Type B pancreatic cell (in vitro differentiated cells): ENCODE measurements at regions not wholly inside any gene's neighbourhood (a gene's known extent, or its start where the extent isn't known, plus 50 kb on each side); places are given as distances from the start of the nearest gene placed in this dataset.

Source experiments
- DNase-seq: peaks from one replicate; pipeline ENCODE4 v3.0.0; 2021; ENCODE audit warnings: mixed read lengths; ENCODE audit not compliant: unreplicated experiment; ENCODE audit errors: extremely low spot score
- H3K27ac Mint-ChIP-seq: 2 replicates; pipeline ENCODE4 v1.8.0; 2021; ENCODE audit warnings: mild to moderate bottlenecking, mixed read lengths
- H3K27me3 Mint-ChIP-seq: 2 replicates; pipeline ENCODE4 v1.8.0; 2021; ENCODE audit warnings: mixed read lengths
- H3K36me3 Mint-ChIP-seq: 2 replicates; pipeline ENCODE4 v1.8.0; 2021; ENCODE audit warnings: mixed read lengths
- H3K4me1 Mint-ChIP-seq: one replicate; pipeline ENCODE4 v1.8.0; 2021; ENCODE audit warnings: mixed read lengths; ENCODE audit not compliant: unreplicated experiment
- H3K4me3 Mint-ChIP-seq: 2 replicates; pipeline ENCODE4 v1.8.0; 2021; ENCODE audit warnings: mild to moderate bottlenecking, mixed read lengths
- H3K9me3 Mint-ChIP-seq: 2 replicates; pipeline ENCODE4 v1.8.0; 2021; ENCODE audit warnings: mixed read lengths
- CTCF ChIP-seq: fragments of 200-600 bp; sonication (generic); conservative IDR thresholded peaks from 2 replicates; pipeline ENCODE4 v1.5.0; 2021; ENCODE audit warnings: antibody characterized with exemption, mild to moderate bottlenecking

- Mint-ChIP-seq H3K27ac (no peak overlapping the region), H3K36me3 (no peaks in the 10 kb centered on the region), H3K27me3 (no peaks in the 10 kb centered on the region), H3K4me3 (no peak overlapping the region), H3K9me3 (no peaks in the 10 kb centered on the region), H3K4me1 (no peaks in the 10 kb centered on the region)
- no peak for TF ChIP-seq CTCF
- DNase-seq = no peak
These were observed 94.7 kb upstream of the ACTRT2 start for GRCh38 chr1:2926447-2927055.

DNA sequence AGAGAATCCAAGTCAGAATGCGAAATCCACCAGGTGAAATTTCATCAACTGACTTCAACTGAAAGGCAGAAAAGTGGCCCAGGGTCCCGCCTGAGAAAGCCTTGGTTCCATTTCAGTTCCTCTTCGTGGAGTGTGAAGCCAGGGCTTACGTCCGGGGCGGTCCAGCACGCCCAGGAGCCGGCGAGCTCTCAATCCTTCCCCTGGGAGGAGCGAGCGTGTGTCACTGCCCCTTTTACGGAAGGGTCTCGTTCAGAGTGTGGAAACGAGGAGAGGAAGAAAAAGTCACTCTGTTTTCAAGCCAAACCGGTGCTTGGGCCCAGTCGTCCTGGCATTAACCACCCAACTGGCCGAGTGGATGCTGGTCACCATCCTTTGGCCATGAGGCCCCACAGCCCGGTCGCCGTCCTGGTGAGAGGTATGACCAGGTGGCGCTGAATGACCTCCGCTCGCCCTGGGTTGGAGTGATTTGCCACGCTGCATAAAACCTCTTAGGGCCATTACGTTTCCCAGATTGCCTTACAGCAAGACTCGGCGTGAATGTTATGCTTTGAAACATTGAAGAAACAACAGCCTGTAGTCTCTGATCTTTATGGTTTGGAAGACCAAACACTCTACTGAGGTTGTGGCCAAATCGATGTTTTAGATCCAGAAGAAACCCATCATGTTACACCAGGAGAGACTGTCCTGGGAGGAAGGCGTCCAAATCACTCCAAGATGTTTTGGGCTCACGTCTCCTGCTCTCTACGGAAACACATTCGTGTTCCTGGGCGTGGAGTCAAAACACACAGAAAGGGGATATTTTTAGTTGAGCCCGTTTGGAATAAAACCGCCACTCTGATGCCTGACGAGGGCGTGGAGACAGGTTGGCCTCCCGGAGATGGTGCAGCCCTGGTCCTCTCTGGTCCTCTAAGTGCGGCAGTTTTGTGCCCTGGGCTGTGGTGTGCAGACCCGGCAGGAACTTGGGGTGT is 93.6 kb upstream of the ACTRT2 start:
- Mint-ChIP-seq H3K4me1 (no peaks in the 10 kb centered on the region), H3K27ac (no peak overlapping the region), H3K27me3 (no peaks in the 10 kb centered on the region), H3K4me3 (no peak overlapping the region), H3K9me3 (no peaks in the 10 kb centered on the region), H3K36me3 (no peaks in the 10 kb centered on the region)
- no peak for DNase-seq
- TF ChIP-seq CTCF = no peak

DNA sequence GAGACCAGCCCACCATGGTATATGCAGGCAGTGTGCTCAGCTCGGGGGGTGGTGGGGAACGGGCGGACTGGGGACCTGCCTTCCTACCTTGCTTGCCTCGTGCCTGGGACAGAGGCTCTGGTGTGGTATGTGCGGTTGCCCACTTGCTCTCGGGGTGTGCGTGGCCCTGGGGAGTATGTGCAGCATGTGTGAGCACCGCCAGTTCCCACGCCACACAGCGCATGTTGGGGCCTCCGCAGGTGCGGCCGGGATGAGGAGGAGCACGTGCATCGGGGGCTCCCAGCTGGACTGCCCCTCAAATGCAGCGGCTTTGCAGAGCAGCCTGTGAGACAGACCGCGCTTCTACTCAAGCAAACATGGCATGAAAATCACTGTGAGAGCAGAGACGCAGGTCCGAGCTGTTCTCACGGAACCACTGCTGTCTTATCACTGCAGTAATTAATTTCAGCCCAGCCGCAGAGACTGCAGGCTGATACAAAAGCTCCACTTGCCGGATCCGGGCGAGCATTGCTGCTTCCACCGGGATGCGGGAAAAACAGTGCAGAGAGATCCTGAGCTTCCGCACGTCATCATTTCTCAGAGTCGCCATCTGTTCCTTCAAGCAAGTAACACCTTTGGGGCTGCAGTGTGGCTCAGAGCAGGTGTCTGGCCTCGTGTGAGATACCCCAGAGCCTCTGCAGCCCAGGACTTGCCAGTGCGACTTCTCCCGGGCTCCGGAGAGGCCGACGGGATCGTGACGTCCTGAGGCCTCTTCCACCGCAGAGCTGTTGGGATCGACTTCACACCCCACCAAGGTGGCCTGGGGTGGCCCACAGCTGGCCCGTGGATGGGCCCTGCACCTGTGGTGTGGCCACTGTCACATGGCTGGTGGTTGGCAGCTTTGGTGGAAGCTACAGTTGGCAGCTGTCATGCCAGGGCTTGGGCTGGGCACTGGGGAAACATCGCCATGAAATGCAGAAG is 92.6 kb upstream of the ACTRT2 start:
- Mint-ChIP-seq H3K4me1 (no peaks in the 10 kb centered on the region), H3K9me3 (no peaks in the 10 kb centered on the region), H3K36me3 (no peaks in the 10 kb centered on the region), H3K27ac (no peak overlapping the region), H3K27me3 (no peaks in the 10 kb centered on the region), H3K4me3 (no peak overlapping the region)
- no peak for TF ChIP-seq CTCF
- DNase-seq = no peak

DNA sequence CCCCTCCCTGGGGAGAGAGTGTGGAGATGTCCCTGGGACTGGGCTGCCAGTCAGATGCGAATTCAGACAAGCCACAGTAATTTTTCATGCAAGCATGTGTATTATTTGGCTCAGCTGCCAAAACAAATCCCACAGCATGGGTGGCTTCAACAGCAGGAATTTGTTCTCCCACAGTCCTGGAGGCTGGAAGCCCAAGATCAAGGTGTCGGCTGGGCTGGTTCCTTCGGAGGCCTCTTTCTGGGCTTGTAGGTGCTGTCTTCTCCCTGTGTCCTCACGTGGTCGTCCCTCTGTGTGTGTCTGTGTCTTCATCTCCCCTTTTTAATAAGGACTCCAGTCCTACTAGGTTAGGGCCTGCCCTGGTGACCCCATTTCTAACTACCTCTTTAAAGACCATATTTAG is 91.9 kb upstream of the ACTRT2 start:
- Mint-ChIP-seq H3K36me3 (no peaks in the 10 kb centered on the region), H3K4me3 (no peak overlapping the region), H3K9me3 (no peaks in the 10 kb centered on the region), H3K27me3 (no peaks in the 10 kb centered on the region), H3K27ac (no peak overlapping the region), H3K4me1 (no peaks in the 10 kb centered on the region)
- no peak for DNase-seq
- TF ChIP-seq CTCF = no peak

DNA sequence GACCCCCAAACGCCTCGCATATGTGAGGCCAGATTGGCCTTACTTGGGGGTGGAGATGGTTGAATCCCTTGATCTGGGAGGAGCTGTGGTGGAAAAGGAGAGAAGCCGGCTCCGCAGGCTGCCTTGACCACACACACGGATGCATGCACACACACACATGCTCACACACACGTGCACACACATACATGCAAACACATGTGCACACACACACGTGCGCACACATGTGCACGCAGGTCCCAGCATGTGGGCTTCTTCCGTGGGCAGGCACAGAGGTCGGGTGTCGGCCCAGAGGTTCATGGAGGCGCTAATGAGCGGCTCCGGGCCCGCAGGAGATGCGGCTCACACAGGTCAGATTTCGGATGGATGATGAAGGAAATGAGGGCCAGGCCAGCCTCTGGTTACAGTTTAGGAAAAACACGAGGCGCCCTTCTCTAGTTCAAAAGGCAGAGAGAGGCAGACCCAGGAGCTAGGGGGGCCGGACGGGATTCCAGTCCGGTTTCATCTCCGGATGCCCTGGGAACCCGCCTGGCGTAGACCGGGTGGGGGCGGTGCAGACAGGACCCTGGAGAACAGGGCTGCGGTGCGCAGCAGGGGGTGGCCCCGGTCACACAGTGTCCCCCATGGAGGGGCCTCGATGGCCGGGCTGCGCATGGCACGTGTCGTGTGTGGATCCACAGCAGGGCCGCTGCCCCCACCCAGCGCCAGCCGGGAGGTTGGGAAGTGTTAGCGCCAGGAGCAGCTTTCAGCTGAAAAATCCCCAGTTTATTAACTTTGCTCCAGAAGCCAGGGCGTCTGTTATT is 91.1 kb upstream of the ACTRT2 start:
- Mint-ChIP-seq H3K4me1 (no peaks in the 10 kb centered on the region), H3K27ac (no peak overlapping the region), H3K9me3 (no peaks in the 10 kb centered on the region), H3K27me3 (no peaks in the 10 kb centered on the region), H3K36me3 (no peaks in the 10 kb centered on the region), H3K4me3 (no peak overlapping the region)
- no peak for DNase-seq
- no peak for TF ChIP-seq CTCF
